SK-N-MC (cell line): ENCODE measurements at regions not wholly inside any gene's neighbourhood (a gene's known extent, or its start where the extent isn't known, plus 50 kb on each side); places are given as distances from the start of the nearest gene placed in this dataset.

Experiments
- EZH2 ChIP-seq: fragments of 200-600 bp; sonication (generic); IDR thresholded peaks from one replicate; pipeline ENCODE4 v1.6.1; 2017; ENCODE audit warnings: antibody characterized with exemption
- FOXP2 ChIP-seq: optimal IDR thresholded peaks from 2 replicates; pipeline ENCODE3; 2011; ENCODE audit warnings: mild to moderate bottlenecking, moderate library complexity; ENCODE audit not compliant: insufficient read depth; ENCODE audit errors: extremely low read length, control extremely low read depth
- POLR2AphosphoS5 ChIP-seq: IDR thresholded peaks from 2 replicates; pipeline ENCODE4 v1.6.1; 2012; ENCODE audit warnings: mild to moderate bottlenecking, low read depth, low read length, borderline replicate concordance

GRCh38 chr4:19540859-19541540 is 710.7 kb upstream of the SLIT2 start:
- TF ChIP-seq POLR2AphosphoS5 (no peak), FOXP2 (no peak), EZH2 (no peak)
